Anterior cingulate cortex (tissue), 58 donors: ENCODE measurements at regions not wholly inside any gene's neighbourhood (a gene's known extent, or its start where the extent isn't known, plus 50 kb on each side); places are given as distances from the start of the nearest gene placed in this dataset.
"Not testable (repeated sequence)": the region's sequence is repeated elsewhere in the genome, so short reads cannot be mapped to it uniquely, and the experiment has no call there.

Experiments used
- DNase-seq, 58 donors: peaks; one replicate each; lab custom pipeline; 2025; lab: John Stamatoyannopoulos, UW

DNA sequence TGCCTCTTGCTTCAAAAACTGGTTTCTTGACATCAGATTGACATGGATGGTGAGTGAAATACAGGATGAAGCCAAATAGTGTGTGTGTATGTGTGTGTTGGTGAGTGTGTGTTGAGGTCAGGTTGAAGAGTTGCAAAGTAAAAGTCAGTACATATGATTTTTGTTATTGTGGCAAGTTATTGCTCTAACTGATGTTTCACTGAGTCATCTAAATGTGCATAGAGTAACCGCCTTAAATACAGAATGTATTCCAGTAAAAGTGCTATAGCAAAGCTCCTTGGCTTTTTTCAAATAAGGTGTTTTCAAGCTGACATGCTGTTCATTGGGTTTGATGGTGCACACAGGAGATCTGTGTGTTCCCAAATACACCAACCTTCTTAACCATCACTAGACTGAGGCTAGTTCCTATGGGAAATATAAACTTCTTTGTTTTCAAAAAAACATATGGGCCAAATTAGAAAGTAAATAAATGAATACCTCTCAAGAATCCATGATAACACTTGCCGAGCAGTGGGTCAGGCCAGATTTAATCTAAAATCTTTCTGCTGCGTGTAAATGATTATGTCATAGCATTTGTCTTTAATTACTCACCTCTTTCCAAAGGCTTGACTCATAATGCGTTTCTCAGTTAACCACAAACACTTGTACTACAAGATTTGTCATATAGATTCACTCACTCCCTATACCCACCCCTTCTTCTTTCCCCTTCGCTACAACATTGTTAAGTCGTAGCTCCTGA lies 151.1 kb downstream of the LYPLAL1 start:
- no peak for DNase-seq

DNA sequence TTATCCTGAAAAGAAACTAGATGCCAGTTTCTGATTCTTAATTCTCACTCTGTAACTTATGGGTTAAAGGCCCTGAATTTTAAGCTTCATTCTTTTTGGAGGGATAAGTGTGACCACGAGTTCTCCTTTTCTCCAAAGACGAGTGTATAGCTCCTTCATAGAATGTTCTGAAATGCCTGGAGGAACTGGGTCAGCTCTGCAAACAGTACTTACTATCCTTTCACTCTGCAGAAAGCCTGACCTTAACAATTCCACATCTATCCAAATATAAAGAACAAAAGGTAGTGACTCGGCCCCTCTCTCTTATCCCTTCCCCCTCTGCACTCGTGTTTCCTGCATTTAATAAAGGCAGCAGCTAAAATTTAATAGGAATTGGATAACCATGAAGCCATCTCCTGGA lies 150.5 kb downstream of the LYPLAL1 start:
- no peak for DNase-seq

DNA sequence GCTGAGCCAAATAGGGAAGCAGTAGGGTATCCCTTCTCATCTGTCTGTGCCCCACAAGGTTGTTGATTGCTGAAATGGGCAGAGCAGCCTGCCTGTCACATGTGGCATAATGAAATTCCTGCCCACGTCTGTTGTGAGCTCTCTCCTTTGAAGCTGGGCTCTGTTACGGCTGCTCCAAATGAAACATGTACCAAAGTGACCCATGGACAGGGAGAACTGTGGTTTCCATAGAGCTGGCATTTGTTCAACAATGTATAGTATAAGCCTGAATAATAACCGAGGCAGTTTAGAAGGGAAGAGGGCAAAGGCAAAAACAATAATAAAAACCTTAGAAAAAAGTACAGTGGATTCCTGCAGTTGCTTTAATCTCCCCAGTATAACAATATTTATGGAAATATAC lies 149.7 kb downstream of the LYPLAL1 start:
- DNase-seq = no peak

DNA sequence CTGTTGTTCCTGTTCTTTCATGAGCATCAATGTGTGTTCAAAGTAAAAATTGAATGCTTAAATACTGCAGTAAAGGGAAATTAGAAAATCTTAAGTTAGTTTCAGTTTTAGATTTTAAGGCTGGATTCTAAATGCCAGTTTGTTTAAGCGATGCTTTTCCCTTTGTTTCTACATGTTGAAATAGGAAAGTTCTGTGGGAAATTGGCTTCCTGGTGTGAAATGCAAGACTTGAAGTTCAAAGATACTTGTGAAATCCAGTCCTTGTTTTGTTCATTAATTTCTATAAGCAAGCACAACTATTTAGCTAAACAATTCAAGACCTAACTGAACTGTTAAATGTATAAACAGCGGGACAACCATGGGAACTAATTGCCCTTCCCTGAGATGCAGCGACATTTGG lies 149.1 kb downstream of the LYPLAL1 start:
- no peak for DNase-seq

DNA sequence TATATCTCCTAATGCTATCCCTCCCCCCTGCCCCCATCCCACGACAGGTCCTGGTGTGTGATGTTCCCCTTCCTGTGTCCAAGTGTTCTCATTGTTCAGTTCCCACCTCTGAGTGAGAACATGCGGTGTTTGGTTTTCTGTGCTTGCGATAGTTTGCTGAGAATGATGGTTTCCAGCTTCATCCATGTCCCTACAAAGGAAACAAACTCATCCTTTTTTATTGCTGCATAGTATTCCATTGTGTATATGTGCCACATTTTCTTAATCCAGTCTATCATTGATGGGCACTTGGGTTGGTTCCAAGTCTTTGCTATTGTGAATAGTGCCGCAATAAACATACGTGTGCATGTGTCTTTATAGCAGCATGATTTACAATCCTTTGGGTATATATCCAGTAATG lies 146.9 kb downstream of the LYPLAL1 start:
- DNase-seq = not testable (repeated sequence)

DNA sequence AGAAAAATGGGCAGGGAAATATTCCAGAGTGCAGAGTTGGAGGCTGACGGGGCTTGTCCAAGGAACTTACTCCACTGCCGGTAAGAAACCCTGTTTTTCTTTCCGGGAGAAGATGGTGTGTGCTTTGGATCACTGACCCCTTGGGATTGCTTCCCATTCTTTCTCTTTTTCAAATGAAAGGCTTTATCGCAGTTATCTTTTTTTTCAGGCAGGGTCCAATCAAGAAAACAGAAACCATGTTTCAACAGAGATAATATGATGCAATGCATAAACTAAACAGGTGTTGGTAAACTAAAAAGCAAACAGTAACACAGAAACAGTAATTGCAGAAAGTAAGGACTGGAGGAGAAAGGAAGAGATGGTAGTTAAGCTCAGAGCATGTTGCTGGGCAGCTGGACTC lies 145.1 kb downstream of the LYPLAL1 start:
- no peak for DNase-seq

DNA sequence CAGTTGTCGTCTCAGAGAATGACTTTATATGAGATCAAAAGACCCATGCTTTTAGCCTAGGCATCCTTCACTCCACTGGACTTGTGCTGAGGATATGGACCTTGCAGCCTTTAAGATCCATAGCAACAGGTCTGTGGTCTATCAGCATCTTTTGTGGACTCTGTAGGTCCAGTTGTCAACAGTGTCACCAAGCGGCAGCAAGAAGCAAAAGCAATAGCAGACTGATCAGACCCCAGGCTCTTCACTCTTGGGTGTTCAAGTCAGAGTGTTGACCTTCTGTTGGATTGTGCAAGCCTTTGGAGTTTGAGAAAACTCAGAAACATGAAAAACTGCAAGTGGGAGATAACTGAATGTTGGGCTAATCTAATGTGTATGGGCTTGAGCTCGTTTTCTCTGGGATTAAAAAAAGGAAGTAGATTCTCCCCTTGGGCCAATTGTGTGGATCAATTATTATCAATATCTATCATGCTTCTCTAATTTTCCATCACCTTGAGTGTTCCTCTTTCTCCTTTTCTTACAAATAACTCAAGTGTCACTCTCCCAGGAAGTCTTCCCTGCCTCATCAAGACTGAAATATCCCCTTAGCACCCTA lies 144.2 kb downstream of the LYPLAL1 start:
- DNase-seq = no peak

DNA sequence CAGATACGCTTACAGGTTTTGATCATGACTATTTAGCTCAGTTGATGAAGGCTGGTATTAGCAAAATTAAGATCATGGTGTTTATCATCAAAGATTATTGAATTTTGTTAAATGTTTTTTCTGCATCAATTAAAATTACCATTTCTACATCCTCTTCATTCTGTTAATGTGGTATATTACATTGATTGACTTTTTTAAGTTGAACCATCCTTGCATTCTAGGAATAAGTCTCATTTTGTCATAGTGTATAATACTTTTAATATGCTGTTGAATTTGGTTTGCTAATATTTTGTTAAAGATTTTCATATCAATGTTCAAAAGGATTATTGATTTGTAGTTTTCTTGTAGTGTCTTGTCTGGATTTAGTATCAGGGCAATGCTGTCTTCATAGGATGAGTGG lies 142.4 kb downstream of the LYPLAL1 start:
- DNase-seq = no peak

DNA sequence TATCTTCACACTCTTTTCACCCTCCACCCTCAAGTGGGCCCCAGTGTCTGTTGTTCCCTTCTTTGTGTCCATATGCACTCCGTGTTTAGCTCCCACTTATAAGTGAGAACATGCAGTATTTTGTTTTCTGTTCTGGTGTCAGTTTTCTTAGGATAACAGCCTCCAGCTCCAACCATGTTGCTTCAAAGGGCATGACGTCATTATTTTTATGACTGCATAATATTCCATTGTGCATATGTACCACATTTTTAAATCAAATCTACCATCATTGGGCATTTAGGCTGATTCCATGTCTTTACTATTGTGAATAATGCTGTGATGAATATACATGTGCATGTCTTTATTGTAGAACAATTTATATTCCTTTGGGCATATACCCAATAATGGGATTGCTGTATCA lies 140.3 kb downstream of the LYPLAL1 start:
- no peak for DNase-seq

DNA sequence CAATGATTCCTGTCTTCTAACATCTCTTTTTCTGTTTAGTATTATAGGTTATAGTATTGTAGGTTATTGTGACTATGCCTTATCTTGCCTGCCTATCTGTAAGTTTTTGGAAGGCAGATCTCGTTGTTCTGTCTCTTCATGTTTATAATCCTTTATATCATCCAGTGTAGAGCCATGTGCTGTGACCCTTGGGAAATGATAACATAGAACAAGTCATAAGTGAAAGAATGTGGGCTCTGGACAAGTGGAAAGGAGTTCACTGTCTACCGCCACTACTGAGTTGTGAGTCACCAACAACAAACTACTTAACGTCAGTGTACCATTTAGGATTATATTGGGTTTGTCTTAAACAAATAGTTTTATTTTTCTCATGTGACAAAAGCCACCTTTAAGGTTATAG lies 139.3 kb downstream of the LYPLAL1 start:
- DNase-seq = no peak

DNA sequence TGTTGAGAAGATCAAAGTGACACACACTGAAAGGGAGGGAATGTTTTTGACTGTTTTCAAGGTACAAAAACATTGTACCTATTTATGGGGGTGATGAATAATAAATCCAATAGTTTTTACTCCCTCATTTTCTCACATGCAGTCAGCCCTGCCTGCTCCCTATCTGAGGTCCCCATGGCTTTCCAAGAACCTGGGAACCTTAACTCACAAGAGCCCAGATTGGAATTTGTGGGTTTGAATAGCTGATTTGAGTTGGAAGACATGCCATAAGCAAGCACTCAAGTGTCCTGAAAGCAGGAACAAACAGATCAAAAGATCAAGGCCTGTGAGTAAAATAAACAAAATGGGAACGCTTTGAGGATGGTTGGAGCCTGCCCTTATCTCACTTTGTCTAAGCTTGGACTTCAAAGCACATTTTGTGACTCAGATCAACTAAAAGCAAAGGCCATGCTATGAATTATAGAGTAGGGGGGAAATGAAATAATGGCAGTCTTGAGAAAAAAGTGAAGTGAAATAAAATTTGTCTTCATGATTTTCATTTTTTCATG lies 136.6 kb downstream of the LYPLAL1 start:
- no peak for DNase-seq

DNA sequence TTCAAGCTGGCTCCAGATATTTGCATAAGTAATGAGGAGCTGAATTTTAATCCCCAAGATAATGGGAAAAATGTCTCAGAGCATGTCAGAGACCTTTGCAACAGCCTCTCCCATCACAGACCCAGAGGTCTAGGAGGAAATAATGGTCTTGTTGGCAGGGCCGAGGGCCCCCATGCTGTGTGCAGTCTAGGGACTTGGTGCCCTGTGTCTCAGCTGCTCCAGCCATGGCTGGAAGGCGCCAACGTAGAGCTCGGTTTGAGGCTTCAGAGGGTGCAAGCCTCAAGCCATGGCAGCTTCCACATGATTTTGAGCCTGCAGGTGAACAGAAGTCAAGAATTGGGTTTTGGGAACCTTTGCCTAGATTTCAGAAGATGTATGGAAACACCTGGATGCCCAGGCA lies 134.7 kb downstream of the LYPLAL1 start:
- no peak for DNase-seq

DNA sequence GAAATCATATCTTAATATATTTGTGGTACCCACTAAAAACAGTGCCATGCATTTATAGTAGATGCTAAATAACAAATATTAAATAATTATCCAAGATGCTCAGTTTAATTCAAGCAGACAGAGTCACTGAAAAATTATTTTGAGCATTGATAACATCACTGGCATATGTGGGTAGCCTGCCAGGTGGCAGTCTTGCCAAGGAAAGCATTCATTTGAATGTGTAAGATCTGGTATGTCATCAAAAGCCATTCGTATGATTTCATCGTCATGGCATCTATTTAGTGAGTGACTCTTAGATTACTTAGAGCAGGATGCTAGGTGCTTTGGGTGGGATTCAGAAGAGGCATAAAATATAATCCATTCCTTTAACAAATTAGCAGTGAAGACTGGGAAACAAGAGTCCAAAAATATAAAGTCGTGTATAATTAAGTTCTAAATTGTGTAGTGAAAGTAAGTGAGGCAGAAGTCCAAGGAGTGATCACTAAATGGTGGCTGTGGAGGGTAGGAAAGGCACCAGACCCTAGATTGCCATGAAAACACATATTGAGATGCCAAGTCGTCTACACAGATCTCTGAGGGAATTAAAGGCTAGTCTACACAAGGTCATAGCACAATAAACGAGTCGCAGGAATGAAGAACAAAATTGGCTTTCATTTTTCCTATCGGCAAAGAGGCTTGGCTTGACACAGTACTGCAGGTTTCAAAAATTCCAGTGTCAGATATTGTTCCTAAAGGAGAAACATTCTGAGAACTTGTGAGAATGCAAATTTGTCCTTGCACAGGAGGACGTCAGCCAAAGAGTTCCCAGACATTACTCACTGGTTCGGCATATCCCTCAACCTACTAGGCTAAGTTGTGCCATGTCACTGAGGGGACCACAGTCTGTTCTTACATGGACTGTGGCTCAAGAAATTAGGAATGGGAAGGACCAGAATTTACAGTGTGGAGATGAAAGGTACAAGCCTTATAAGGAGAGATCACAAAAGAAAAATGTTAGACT lies 130.8 kb downstream of the LYPLAL1 start:
- DNase-seq = no peak

DNA sequence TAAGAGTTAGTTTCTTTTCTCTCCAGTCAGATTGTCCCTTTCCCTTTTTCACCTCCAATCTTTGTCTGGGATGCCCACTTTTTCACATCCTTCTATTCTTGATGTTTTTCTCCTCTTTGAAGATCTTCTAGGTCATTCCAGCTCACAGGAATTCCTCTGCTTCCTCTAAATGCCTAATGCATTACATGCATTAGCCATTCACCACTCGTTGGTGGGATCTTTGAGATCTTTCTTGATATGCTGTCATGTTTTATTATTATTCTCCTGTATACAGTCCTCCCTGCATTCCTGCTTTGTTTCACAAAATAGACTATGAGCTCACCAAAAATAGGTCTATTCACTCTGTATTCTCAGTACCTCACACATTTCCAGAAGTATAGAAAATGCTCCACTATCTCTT lies 129.0 kb downstream of the LYPLAL1 start:
- no peak for DNase-seq

DNA sequence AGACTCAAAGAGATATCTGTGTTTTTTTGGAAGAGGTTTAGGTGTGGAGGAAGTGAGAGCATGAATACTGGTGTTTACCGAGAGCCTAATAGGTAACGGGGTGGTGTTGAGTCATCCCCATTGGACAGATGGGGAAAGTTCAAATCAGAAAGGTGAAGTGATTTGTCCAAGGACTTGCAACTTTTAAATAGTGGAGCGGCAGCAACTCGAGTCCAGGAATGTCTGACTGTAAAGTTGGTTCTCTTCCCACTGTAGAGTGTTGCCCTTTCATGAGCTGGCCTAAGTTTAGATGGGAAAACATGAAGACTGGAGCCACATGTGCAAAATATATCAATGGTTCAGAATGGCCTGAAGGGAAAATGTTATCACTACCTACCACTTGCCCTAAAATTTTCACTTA lies 125.7 kb downstream of the LYPLAL1 start:
- no peak for DNase-seq

DNA sequence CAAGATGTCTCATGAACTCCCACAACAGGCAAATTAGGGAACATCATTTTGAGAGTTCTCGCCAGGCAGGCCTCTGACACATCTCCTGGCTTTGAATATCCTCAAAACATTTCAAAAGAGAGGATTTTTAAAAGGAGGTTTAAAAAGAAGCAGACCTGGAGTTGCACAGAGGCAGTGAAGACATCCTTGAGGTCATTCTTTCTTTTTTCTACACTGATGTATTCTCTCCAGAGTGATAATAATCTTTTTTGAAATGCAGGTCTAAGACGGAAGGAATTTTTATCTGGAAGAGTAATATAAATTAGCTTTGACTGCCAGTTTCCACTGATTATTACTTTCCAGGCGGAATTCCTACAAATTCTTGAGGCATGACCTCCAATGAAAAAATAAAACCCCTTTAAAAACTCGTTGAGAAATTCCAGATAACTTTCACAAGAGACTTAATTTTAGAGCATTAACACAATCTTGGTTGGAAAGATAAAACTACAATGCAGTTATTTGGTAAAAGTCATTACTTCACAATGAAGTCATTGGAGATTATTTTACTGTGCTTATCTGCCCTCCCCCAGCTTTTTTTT lies 125.0 kb downstream of the LYPLAL1 start:
- no peak for DNase-seq

DNA sequence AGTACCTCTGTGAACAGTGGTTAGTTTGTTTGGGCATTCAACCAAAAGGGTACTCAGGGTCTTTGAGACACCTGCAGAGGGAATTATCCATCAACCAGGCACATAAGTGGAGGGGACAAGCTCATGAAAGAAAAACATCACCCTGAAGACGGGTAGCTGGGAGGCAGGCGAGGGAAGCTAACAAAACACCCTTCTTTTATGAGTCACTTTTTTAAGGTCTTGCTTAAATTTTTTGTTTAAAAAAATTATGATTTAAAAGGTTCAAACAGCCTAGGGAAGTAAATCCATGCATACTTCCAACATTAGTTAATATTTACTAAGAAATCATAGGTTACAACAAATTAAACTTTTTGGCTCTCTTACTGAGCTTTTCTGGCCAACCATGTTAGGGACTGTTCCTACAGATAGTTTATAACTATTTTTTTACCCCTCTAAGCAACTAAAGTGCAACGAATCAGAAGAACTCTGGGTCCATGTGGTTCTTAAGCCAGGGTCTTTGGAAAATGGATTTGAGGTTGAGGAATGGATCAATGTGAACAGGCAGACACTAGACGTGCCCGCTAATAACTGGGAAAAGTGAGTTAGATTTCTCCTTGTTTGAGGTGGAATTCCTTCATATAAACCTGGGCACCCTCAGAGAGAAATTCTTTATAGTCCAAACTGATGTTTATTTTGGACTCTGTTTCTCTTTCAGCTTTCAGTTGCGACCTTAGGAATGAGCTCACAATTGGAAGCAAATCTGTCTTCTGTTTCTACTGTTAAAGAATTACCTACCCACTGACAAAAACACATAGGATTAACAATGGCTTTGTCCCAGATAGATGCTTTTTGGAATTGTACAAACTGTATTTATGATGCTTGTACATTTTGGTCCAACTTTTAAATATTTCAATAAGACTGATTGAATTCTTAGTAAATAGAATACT lies 123.0 kb downstream of the LYPLAL1 start:
- no peak for DNase-seq

DNA sequence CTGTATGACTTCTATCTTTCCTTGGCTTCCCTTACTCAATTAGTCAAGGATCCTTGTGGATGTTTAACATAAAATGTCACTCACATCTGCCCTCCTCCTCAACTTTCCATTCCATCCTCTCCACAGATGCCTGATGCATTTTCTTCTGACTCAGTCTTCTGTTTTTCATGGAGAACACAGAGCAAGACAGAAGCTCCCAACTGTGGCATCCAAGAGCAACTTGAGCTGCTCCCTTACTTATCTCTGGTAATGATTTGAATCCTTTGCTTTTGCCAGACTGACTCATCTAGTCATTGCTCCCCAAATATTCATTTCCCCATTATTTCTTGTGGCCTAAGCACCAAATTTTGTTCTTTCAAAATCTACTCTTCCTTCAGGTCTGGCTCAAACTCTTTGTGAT lies 120.6 kb downstream of the LYPLAL1 start:
- DNase-seq = no peak

DNA sequence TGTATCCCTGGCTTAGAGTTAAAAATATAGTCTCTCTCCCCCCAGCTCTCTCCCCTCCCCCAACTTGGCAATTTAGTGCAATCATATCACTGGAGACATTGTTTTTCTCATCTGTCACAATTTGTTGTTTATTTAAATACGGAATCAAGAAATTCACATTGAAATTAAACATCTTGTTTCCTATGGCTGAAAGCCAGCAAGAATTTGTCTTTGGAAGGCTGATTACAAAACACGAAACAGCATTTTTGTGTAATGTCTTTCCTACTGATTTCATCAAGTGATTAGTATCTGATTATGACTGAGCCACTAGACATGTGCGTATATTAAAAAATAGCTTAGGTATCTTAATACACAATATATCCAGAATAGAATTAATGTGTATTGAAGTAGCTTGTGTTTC lies 119.7 kb downstream of the LYPLAL1 start:
- no peak for DNase-seq

DNA sequence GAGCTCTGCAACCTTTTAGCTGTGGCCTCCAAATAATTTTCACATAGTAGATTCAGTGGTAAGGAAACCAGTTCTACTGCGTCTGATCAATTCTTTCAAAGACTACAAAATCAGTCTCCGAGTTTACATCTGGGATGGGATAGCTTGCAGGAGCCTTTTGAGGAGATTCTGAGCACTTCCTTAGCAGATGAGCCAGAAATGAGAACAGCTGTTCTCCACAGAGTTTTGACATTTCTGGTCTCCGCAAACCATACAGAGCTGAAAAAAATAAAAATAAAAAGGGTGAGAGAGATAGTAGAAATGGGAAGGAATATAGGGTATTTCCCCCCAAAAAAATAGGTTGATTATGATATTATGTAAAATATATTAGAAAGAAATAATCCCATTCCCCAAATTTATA lies 119.3 kb downstream of the LYPLAL1 start:
- DNase-seq = no peak
